Pancreas (tissue), 10 donors: ENCODE measurements at regions not wholly inside any gene's neighbourhood (a gene's known extent, or its start where the extent isn't known, plus 50 kb on each side); places are given as distances from the start of the nearest gene placed in this dataset.
"Not testable (repeated sequence)": the region's sequence is repeated elsewhere in the genome, so short reads cannot be mapped to it uniquely, and the experiment has no call there.

Experiments used
- ATAC-seq, 4 donors: fragments of 200-7000 bp; cut with Tn5 transposase; one replicate each; pipeline versions ENCODE4 v1.8.0 to v1.9.1; 2020; ENCODE audit warnings: mild to moderate bottlenecking in 4 of 4, moderate library complexity in 4 of 4
- DNase-seq, 6 donors: peaks; one replicate each; pipeline ENCODE4 v3.0.0-alpha.2; 2020
- FAIRE-seq: peaks from 2 replicates; lab custom pipeline; 2012; peaks lifted over from hg19 to GRCh38; lab: Jason Lieb, UNC
- H3K27ac ChIP-seq, 4 donors: fragments of 200-600 bp; sonication (generic); 1 replicate in 3 of 4; 2 replicates in 1 of 4; pipeline versions ENCODE4 v1.5.0 to v1.8.0; 2020
- H3K27me3 ChIP-seq, 4 donors: fragments of 200-600 bp; one replicate each; pipeline ENCODE4 v1.8.0; 2021
- H3K36me3 ChIP-seq, 3 donors: fragments of 200-600 bp; sonication (generic) in 1 of 3; one replicate each; pipeline versions ENCODE4 v1.5.0 to v1.8.0; 2020 to 2021
- H3K4me1 ChIP-seq, 3 donors: fragments of 200-600 bp; one replicate each; pipeline ENCODE4 v1.8.0; 2021
- H3K4me3 ChIP-seq, 4 donors: fragments of 200-600 bp; sonication (generic) in 2 of 4; one replicate each; pipeline versions ENCODE4 v1.5.0 to v1.8.0; 2020 to 2021
- H3K9me3 ChIP-seq, 4 donors: fragments of 200-600 bp; one replicate each; pipeline ENCODE4 v1.8.0; 2021
- WGBS, 2 donors: extraction: QIAGEN DNeasy Blood & Tissue Kit; methylation state at CpG; one replicate each; pipeline ENCODE4 v1.1.7; 2013; 5-methylcytosine and 5-hydroxymethylcytosine counted together
- intact Hi-C, 3 donors: fragments of 100-400 bp; cut with DNase I; formaldehyde crosslinking; loops; one replicate each; pipeline versions ENCODE4 v1.11.1 to v1.14.2; 2022
- TF ChIP-seq, protein P1 (sequence below), 4 donors: fragments of 200-600 bp; sonication (generic) in 3 of 4; IDR thresholded peaks; one replicate each; pipeline versions ENCODE4 v1.5.0 to v1.8.0; 2021; ENCODE audit warnings: antibody characterized with exemption in 4 of 4
- donor health status: healthy with polysubstance abuse.
- donor health status: DM: no; HTN: no; CAD: no; lungs with moderate emphysema.
- donor health status: DM: no; HTN: no; CAD: no.
- donor health status: control.
- donor health status: control.
- donor health status: Bipolar disorder and iron deficiency.
- donor health status: DM: yes; HTN: yes; CAD: no.
- donor health status: DM: no; HTN: no; CAD: no.
- donor health status: DM: no; HTN: no; CAD: no.
- donor health status: DM: yes; HTN: yes; CAD: no.

DNA sequence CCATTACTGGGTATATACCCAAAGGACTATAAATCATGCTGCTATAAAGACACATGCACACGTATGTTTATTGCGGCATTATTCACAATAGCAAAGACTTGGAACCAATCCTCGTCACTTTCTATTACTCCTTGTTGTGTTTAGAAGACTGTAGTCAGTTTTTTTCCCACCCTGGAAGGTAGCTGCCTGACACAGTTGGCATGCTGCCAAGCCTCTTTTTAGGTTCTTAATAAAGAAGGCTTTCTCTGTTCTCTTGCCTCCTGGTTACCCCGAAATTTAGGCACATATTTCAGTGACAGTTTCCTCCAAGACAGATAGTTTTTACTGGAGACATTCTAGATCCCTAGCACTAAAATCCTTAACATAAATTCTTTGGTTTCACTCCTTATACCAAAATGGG is 205.4 kb upstream of the PCSK5 start:
- H3K9me3 ChIP-seq: no peaks in the 10 kb centered on the region
- WGBS, 2 donors: 49 to 56% methylated on average over 4 of the region's 4 CpGs
- H3K27ac ChIP-seq: no peak overlapping the region
- no peak for ATAC-seq
- H3K36me3 ChIP-seq: no peaks in the 10 kb centered on the region
- H3K4me3 ChIP-seq: no peak overlapping the region
- intact Hi-C loops: no loop called here
- no peaks in the 10 kb centered on the region for H3K4me1 ChIP-seq
- TF ChIP-seq, protein P1, sequence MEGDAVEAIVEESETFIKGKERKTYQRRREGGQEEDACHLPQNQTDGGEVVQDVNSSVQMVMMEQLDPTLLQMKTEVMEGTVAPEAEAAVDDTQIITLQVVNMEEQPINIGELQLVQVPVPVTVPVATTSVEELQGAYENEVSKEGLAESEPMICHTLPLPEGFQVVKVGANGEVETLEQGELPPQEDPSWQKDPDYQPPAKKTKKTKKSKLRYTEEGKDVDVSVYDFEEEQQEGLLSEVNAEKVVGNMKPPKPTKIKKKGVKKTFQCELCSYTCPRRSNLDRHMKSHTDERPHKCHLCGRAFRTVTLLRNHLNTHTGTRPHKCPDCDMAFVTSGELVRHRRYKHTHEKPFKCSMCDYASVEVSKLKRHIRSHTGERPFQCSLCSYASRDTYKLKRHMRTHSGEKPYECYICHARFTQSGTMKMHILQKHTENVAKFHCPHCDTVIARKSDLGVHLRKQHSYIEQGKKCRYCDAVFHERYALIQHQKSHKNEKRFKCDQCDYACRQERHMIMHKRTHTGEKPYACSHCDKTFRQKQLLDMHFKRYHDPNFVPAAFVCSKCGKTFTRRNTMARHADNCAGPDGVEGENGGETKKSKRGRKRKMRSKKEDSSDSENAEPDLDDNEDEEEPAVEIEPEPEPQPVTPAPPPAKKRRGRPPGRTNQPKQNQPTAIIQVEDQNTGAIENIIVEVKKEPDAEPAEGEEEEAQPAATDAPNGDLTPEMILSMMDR (IDR thresholded peaks at IDR 0.05): no peak
- no peak for FAIRE-seq
- DNase-seq: no peak
- H3K27me3 ChIP-seq: no peaks in the 10 kb centered on the region

- FAIRE-seq: no peak
- H3K36me3 ChIP-seq: no peaks in the 10 kb centered on the region
These were observed 203.0 kb upstream of the PCSK5 start for GRCh38 chr9:75687359-75687953.

DNA sequence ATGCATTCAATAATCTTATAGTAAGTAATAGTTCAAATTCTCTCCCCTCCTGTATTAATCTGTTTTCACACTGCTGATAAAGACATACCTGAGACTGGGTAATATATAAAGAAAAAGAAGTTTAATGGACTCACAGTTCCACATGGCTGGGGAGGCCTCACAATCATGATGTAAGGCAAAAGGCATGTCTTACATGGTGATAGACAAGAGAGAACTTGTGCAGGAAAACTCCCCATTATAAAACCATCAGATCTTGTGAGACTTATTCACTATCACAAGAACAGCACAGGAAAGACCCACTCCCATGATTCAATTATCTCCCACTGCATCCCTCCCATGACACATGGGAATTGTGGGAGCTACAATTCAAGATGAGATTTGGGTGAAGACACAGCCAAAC is 199.9 kb upstream of the PCSK5 start:
- FAIRE-seq, H3K27ac ChIP-seq, DNase-seq, H3K4me3 ChIP-seq, H3K27me3 ChIP-seq, intact Hi-C loops, ATAC-seq, H3K36me3 ChIP-seq, H3K4me1 ChIP-seq, H3K9me3 ChIP-seq: not testable (repeated sequence)

More at GRCh38 chr9:75687359-75687953, 203.0 kb upstream of the PCSK5 start:
- 56 to 66% methylated on average over 2 of the region's 2 CpGs for WGBS, 2 donors
- Histone ChIP-seq H3K4me3 (no peak overlapping the region), H3K27me3 (no peaks in the 10 kb centered on the region), H3K4me1 (no peaks in the 10 kb centered on the region), H3K9me3 (no peaks in the 10 kb centered on the region), H3K27ac (no peak overlapping the region)
- intact Hi-C loops: no loop called here
- TF ChIP-seq, protein P1 (IDR thresholded peaks at IDR 0.05): no peak
- DNase-seq: no peak
- no peak for ATAC-seq

- no peak for ATAC-seq
These were observed 199.1 kb upstream of the PCSK5 start for GRCh38 chr9:75691408-75691807.

DNA sequence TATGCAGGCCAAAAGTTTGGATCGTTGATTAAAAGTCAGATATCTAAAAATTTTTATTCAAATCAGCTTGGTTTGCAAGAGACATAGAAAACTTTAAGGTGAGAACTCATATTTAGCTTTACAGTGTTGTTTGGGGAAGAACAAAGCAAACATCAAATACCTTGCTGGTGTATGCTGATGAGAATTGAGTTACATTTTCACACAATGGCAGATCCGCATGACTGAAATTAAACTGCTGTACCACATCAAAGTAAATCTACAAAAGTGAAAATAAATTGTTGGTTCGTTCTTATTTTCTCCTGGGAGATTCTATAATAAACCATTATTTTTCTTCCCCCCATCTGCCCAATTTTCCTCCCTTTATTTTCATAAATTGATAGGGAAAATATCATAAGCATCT is 198.2 kb upstream of the PCSK5 start:
- ATAC-seq (no peak), FAIRE-seq (no peak)
- intact Hi-C loops: no loop called here

More at GRCh38 chr9:75691408-75691807, 199.1 kb upstream of the PCSK5 start:
- no peaks in the 10 kb centered on the region for H3K27me3 ChIP-seq
- no peak overlapping the region for H3K4me3 ChIP-seq
- no peaks in the 10 kb centered on the region for H3K4me1 ChIP-seq
- H3K36me3 ChIP-seq: no peaks in the 10 kb centered on the region
- DNase-seq (no peak), FAIRE-seq (no peak)
- no peaks in the 10 kb centered on the region for H3K9me3 ChIP-seq
- intact Hi-C loops: no loop called here
- TF ChIP-seq, protein P1 (IDR thresholded peaks at IDR 0.05): no peak
- no peak overlapping the region for H3K27ac ChIP-seq
- WGBS, 2 donors: 57 to 72% methylated on average over 1 of the region's 1 CpG

More for the DNA sequence above, 198.2 kb upstream of the PCSK5 start:
- no peaks in the 10 kb centered on the region for H3K27me3 ChIP-seq
- DNase-seq: no peak
- no peaks in the 10 kb centered on the region for H3K36me3 ChIP-seq
- TF ChIP-seq, protein P1 (IDR thresholded peaks at IDR 0.05): no peak
- H3K4me3 ChIP-seq: no peak overlapping the region
- WGBS, 2 donors: 37 to 59% methylated on average over 3 of the region's 3 CpGs
- no peaks in the 10 kb centered on the region for H3K4me1 ChIP-seq
- H3K9me3 ChIP-seq: no peaks in the 10 kb centered on the region
- no peak overlapping the region for H3K27ac ChIP-seq
